ENCODE measurements at regions not wholly inside any gene's neighbourhood (a gene's known extent, or its start where the extent isn't known, plus 50 kb on each side); places are given as distances from the start of the nearest gene placed in this dataset.

DNA sequence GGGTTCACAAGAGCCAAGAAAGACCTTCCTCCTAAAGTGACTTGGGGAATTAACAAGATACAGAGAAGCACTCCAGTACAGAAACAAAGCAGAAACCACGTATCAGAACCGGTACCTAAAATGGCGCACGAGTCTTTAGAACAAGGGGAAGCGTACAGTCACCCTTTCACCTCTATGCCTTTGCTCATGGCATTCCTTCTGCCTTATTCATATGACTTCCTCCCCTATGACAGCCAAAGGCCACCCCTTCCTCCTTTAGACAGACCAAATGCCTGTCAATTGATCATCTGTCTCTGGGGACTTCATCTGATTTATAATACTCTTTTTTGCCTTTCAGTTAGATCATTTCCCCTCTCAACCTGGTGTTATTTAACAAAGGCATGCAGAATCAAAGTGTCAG is 89.5 kb upstream of the OSBPL8 start:
- TF ChIP-seq ZFP3 (CRISPR knock-in tag; IDR thresholded peaks at IDR 0.05) (no peak), CREB5 (CRISPR knock-in tag; IDR thresholded peaks at IDR 0.05; ENCODE audit: low read depth) (no peak), BACH2 (CRISPR knock-in tag; IDR thresholded peaks at IDR 0.05; ENCODE audit: borderline replicate concordance) (no peak)
- TF ChIP-seq, protein P1, sequence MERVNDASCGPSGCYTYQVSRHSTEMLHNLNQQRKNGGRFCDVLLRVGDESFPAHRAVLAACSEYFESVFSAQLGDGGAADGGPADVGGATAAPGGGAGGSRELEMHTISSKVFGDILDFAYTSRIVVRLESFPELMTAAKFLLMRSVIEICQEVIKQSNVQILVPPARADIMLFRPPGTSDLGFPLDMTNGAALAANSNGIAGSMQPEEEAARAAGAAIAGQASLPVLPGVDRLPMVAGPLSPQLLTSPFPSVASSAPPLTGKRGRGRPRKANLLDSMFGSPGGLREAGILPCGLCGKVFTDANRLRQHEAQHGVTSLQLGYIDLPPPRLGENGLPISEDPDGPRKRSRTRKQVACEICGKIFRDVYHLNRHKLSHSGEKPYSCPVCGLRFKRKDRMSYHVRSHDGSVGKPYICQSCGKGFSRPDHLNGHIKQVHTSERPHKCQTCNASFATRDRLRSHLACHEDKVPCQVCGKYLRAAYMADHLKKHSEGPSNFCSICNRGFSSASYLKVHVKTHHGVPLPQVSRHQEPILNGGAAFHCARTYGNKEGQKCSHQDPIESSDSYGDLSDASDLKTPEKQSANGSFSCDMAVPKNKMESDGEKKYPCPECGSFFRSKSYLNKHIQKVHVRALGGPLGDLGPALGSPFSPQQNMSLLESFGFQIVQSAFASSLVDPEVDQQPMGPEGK (CRISPR knock-in tag; IDR thresholded peaks at IDR 0.05; ENCODE audit: borderline replicate concordance), result no peak
